WTC11 (cell line): ENCODE measurements at regions not wholly inside any gene's neighbourhood (a gene's known extent, or its start where the extent isn't known, plus 50 kb on each side); places are given as distances from the start of the nearest gene placed in this dataset.

ENCODE experiments used
- ATAC-seq: fragments of 200-7000 bp; cut with Tn5 transposase; 2 replicates; pipeline ENCODE4 v1.10.0; 2021; ENCODE audit warnings: mild to moderate bottlenecking, moderate library complexity
- CTCF ChIA-PET: fragments of 300-600 bp; sonication (Branson Sonifier 250); formaldehyde crosslinking; loops from one replicate; lab custom pipeline; 2021; ENCODE audit warnings: antibody characterized with exemption; lab: Charles Lee
- POLR2A ChIA-PET: fragments of 350-600 bp; sonication (Branson Sonifier 250); formaldehyde crosslinking; loops from one replicate; lab custom pipeline; 2021; ENCODE audit warnings: antibody characterized with exemption; lab: Charles Lee
- DNase-seq: peaks from one replicate; pipeline ENCODE4 v3.0.0; 2021; ENCODE audit warnings: low spot score
- H3K27ac Mint-ChIP-seq: 2 replicates; pipeline ENCODE4 v1.8.0; 2021; ENCODE audit warnings: mixed read lengths
- H3K27me3 Mint-ChIP-seq: 2 replicates; pipeline ENCODE4 v1.8.0; 2021; ENCODE audit warnings: low read depth, mild to moderate bottlenecking, moderate library complexity, mixed read lengths
- H3K36me3 Mint-ChIP-seq: 2 replicates; pipeline ENCODE4 v1.8.0; 2021; ENCODE audit warnings: mixed read lengths
- H3K4me1 Mint-ChIP-seq: 2 replicates; pipeline ENCODE4 v1.8.0; 2022; ENCODE audit warnings: mixed read lengths
- H3K4me3 Mint-ChIP-seq: 2 replicates; pipeline ENCODE4 v1.8.0; 2021; ENCODE audit warnings: mild to moderate bottlenecking, moderate library complexity, mixed read lengths
- H3K9me3 Mint-ChIP-seq: 2 replicates; pipeline ENCODE4 v1.8.0; 2021; ENCODE audit warnings: mixed read lengths
- E2F5 ChIP-seq: sonication (generic); formaldehyde crosslinking; IDR thresholded peaks from 2 replicates; pipeline ENCODE4 v1.8.1; 2022; ENCODE audit warnings: mild to moderate bottlenecking, moderate library complexity, missing genetic modification reagents
- ELF4 ChIP-seq: sonication (generic); formaldehyde crosslinking; IDR thresholded peaks from 2 replicates; pipeline ENCODE4 v1.8.1; 2022; ENCODE audit warnings: low read depth, mild to moderate bottlenecking, moderate library complexity, missing genetic modification reagents
- ESRRA ChIP-seq: sonication (generic); formaldehyde crosslinking; IDR thresholded peaks from 2 replicates; pipeline ENCODE4 v1.8.1; 2022; ENCODE audit warnings: mild to moderate bottlenecking, missing genetic modification reagents, borderline replicate concordance
- FOXP1 ChIP-seq: sonication (generic); formaldehyde crosslinking; IDR thresholded peaks from 2 replicates; pipeline ENCODE4 v1.8.0; 2022; ENCODE audit warnings: missing genetic modification reagents, mild to moderate bottlenecking, moderate library complexity, borderline replicate concordance
- NFATC4 ChIP-seq: fragments of 250-450 bp; sonication (Bioruptor Pico); IDR thresholded peaks from 2 replicates; pipeline ENCODE4 v1.9.0; 2021; ENCODE audit warnings: mild to moderate bottlenecking
- NR2C2 ChIP-seq: sonication (generic); formaldehyde crosslinking; IDR thresholded peaks from 2 replicates; pipeline ENCODE4 v1.8.0; 2022; ENCODE audit warnings: mild to moderate bottlenecking, missing genetic modification reagents
- NR3C1 ChIP-seq: sonication (generic); formaldehyde crosslinking; conservative IDR thresholded peaks from 2 replicates; pipeline ENCODE4 v1.8.1; 2023; ENCODE audit warnings: low read depth, mild to moderate bottlenecking, missing genetic modification reagents
- RORB ChIP-seq: fragments of 250-450 bp; sonication (Bioruptor Pico); IDR thresholded peaks from 2 replicates; pipeline ENCODE4 v1.9.0; 2021; ENCODE audit warnings: mild to moderate bottlenecking
- SMAD4 ChIP-seq: sonication (generic); formaldehyde crosslinking; IDR thresholded peaks from 2 replicates; pipeline ENCODE4 v1.8.0; 2022; ENCODE audit warnings: mild to moderate bottlenecking, missing genetic modification reagents
- SOX15 ChIP-seq: fragments of 250-450 bp; sonication (Bioruptor Pico); IDR thresholded peaks from 2 replicates; pipeline ENCODE4 v1.9.0; 2021; ENCODE audit warnings: mild to moderate bottlenecking
- ZNF317 ChIP-seq: sonication (generic); formaldehyde crosslinking; IDR thresholded peaks from 2 replicates; pipeline ENCODE4 v1.8.1; 2023; ENCODE audit warnings: low read depth, mild to moderate bottlenecking, moderate library complexity, missing genetic modification reagents, borderline replicate concordance
- TF ChIP-seq, protein P1 (sequence below): sonication (generic); formaldehyde crosslinking; IDR thresholded peaks from 2 replicates; pipeline ENCODE4 v1.8.0; 2022; ENCODE audit warnings: mild to moderate bottlenecking, missing genetic modification reagents
- TF ChIP-seq, protein P2 (sequence below): fragments of 250-450 bp; sonication (Bioruptor Pico); IDR thresholded peaks from 2 replicates; pipeline ENCODE4 v1.8.0; 2021; ENCODE audit warnings: mild to moderate bottlenecking
- TF ChIP-seq, protein P3 (sequence below): fragments of 250-450 bp; sonication (Bioruptor Pico); IDR thresholded peaks from 2 replicates; pipeline ENCODE4 v1.9.0; 2021; ENCODE audit warnings: mild to moderate bottlenecking
- TF ChIP-seq, protein P4 (sequence below): sonication (generic); formaldehyde crosslinking; IDR thresholded peaks from 2 replicates; pipeline ENCODE4 v1.8.0; 2022; ENCODE audit warnings: mild to moderate bottlenecking, missing genetic modification reagents

- Mint-ChIP-seq H3K9me3 (peaks cover 11% of the 10 kb centered on the region; the same call in 1 of the 2 replicates), H3K4me3 (no peak overlapping the region), H3K4me1 (peaks cover 3% of the 10 kb centered on the region), H3K27me3 (no peaks in the 10 kb centered on the region), H3K27ac (no peak overlapping the region), H3K36me3 (no peaks in the 10 kb centered on the region)
- TF ChIP-seq ESRRA (CRISPR knock-in tag) (no peak), NFATC4 (CRISPR knock-in tag) (no peak)
- DNase-seq (no peak), ATAC-seq (no peak)
- POLR2A ChIA-PET: no interaction called here
- CTCF ChIA-PET: interaction anchor here (1.8 kb wide), 1 partner anchor 9 kb away, joined by 7 read pairs; no protein-coding TSS in a partner anchor
Measured at GRCh38 chr18:47389210-47389609, 137.8 kb upstream of the SKOR2 start.

DNA sequence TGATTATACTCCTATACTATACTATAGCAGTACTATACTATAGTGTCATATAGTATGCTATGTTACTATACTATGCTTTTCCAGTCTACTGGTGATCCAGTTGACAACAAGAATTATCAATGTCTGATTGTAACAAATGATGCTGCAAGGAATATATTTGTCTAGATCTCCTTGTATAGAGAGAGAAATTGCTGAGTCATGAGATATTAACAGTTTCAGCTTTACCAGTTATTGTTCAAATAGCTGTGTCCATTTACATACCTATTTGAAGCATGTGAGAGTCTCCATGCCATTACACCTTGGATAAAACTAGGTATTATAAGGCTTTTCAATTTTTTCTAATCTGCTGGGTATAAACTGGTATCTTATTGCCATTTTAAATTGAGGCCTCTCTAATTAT is 136.4 kb upstream of the SKOR2 start:
- peaks cover 11% of the 10 kb centered on the region; the same call in 1 of the 2 replicates for H3K9me3 Mint-ChIP-seq
- H3K36me3 Mint-ChIP-seq: no peaks in the 10 kb centered on the region
- POLR2A ChIA-PET: no interaction called here

DNA sequence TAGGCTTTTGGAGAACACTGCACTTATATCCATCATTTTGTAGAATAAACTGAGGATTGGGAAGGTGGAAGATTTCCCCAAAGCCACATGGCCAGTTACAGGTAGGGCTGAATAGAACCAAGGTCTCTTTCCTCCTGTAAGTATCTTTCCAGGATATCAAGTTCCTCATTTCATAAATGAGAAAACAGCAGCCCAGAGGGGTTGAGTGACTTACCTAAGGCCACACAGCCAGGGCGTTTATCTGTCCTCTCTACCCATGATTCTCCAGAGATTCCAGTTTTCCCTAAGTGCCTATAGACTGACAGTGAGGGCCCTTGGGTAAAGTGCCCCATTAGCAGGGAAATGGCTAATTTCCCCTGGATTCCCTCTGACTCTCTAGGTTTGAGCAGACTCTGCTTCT is 132.3 kb upstream of the SKOR2 start:
- H3K9me3 Mint-ChIP-seq: peaks cover 11% of the 10 kb centered on the region; the same call in 1 of the 2 replicates
- no peak overlapping the region for H3K27ac Mint-ChIP-seq
- no peak for TF ChIP-seq ELF4 (CRISPR knock-in tag)
- no peak for TF ChIP-seq FOXP1 (CRISPR knock-in tag)
- TF ChIP-seq NR3C1: no peak
- TF ChIP-seq, protein P1, sequence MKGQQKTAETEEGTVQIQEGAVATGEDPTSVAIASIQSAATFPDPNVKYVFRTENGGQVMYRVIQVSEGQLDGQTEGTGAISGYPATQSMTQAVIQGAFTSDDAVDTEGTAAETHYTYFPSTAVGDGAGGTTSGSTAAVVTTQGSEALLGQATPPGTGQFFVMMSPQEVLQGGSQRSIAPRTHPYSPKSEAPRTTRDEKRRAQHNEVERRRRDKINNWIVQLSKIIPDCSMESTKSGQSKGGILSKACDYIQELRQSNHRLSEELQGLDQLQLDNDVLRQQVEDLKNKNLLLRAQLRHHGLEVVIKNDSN: no peak
- TF ChIP-seq, protein P2, sequence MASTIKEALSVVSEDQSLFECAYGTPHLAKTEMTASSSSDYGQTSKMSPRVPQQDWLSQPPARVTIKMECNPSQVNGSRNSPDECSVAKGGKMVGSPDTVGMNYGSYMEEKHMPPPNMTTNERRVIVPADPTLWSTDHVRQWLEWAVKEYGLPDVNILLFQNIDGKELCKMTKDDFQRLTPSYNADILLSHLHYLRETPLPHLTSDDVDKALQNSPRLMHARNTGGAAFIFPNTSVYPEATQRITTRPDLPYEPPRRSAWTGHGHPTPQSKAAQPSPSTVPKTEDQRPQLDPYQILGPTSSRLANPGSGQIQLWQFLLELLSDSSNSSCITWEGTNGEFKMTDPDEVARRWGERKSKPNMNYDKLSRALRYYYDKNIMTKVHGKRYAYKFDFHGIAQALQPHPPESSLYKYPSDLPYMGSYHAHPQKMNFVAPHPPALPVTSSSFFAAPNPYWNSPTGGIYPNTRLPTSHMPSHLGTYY (CRISPR knock-in tag): no peak
- TF ChIP-seq E2F5 (CRISPR knock-in tag): no peak
- TF ChIP-seq ZNF317 (CRISPR knock-in tag): no peak
- no peak for TF ChIP-seq SOX15 (CRISPR knock-in tag)
- TF ChIP-seq RORB: no peak
- no peak for TF ChIP-seq SMAD4 (CRISPR knock-in tag)
- TF ChIP-seq, protein P3, sequence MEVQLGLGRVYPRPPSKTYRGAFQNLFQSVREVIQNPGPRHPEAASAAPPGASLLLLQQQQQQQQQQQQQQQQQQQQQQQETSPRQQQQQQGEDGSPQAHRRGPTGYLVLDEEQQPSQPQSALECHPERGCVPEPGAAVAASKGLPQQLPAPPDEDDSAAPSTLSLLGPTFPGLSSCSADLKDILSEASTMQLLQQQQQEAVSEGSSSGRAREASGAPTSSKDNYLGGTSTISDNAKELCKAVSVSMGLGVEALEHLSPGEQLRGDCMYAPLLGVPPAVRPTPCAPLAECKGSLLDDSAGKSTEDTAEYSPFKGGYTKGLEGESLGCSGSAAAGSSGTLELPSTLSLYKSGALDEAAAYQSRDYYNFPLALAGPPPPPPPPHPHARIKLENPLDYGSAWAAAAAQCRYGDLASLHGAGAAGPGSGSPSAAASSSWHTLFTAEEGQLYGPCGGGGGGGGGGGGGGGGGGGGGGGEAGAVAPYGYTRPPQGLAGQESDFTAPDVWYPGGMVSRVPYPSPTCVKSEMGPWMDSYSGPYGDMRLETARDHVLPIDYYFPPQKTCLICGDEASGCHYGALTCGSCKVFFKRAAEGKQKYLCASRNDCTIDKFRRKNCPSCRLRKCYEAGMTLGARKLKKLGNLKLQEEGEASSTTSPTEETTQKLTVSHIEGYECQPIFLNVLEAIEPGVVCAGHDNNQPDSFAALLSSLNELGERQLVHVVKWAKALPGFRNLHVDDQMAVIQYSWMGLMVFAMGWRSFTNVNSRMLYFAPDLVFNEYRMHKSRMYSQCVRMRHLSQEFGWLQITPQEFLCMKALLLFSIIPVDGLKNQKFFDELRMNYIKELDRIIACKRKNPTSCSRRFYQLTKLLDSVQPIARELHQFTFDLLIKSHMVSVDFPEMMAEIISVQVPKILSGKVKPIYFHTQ (CRISPR knock-in tag): no peak
- TF ChIP-seq, protein P4, sequence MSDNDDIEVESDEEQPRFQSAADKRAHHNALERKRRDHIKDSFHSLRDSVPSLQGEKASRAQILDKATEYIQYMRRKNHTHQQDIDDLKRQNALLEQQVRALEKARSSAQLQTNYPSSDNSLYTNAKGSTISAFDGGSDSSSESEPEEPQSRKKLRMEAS (CRISPR knock-in tag): no peak
- CTCF ChIA-PET: no interaction called here
- no peaks in the 10 kb centered on the region for H3K4me1 Mint-ChIP-seq
- no peak overlapping the region for H3K4me3 Mint-ChIP-seq
- no peaks in the 10 kb centered on the region; the same call in none of the 2 replicates for H3K27me3 Mint-ChIP-seq
- ATAC-seq (no peak), DNase-seq (no peak)
- POLR2A ChIA-PET: no interaction called here
- no peaks in the 10 kb centered on the region for H3K36me3 Mint-ChIP-seq

More for the DNA sequence above, 136.4 kb upstream of the SKOR2 start:
- H3K4me1 Mint-ChIP-seq: peaks cover 3% of the 10 kb centered on the region
- ATAC-seq: no peak
- H3K4me3 Mint-ChIP-seq: no peak overlapping the region
- CTCF ChIA-PET: interaction anchor here (1.8 kb wide), 1 partner anchor 10 kb away, joined by 7 read pairs; no protein-coding TSS in a partner anchor
- H3K27me3 Mint-ChIP-seq: no peaks in the 10 kb centered on the region; the same call in 1 of the 2 replicates
- TF ChIP-seq NR2C2 (CRISPR knock-in tag): no peak
- DNase-seq: no peak
- H3K27ac Mint-ChIP-seq: no peak overlapping the region
